ENCODE measurements at regions not wholly inside any gene's neighbourhood (a gene's known extent, or its start where the extent isn't known, plus 50 kb on each side); places are given as distances from the start of the nearest gene placed in this dataset.

DNA sequence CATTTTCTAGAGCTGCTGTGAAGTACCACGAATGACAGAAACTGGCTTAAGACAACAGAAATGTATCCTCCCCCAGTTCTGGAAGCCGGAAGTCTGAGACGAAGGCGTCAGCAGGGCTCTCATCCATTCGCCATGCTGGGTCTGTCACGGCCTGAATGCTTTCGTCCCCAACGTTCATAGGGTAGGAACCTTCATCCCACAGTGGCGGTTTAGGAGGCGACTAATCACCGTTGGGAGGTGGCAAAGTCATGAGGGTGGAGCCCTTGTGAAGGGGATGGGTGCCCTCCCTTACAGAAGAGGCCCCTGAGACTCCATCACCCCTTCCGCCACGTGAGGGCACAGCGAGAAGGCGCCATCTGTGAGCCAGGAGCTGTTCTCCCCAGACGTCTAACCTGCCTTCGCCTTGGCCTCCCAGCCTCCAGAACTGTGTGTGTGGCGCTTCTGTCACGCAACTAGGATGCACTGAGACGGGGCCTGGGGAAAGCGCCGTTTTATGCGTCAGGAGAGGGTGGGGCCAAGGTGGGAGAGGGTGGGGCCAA is 250.3 kb downstream of the TTLL2 start:
- TF ChIP-seq POLR2A (IDR thresholded peaks at IDR 0.05) (no peak), EP300 (IDR thresholded peaks at IDR 0.05; ENCODE audit: low read depth) (no peak)
- TF ChIP-seq, protein P1, sequence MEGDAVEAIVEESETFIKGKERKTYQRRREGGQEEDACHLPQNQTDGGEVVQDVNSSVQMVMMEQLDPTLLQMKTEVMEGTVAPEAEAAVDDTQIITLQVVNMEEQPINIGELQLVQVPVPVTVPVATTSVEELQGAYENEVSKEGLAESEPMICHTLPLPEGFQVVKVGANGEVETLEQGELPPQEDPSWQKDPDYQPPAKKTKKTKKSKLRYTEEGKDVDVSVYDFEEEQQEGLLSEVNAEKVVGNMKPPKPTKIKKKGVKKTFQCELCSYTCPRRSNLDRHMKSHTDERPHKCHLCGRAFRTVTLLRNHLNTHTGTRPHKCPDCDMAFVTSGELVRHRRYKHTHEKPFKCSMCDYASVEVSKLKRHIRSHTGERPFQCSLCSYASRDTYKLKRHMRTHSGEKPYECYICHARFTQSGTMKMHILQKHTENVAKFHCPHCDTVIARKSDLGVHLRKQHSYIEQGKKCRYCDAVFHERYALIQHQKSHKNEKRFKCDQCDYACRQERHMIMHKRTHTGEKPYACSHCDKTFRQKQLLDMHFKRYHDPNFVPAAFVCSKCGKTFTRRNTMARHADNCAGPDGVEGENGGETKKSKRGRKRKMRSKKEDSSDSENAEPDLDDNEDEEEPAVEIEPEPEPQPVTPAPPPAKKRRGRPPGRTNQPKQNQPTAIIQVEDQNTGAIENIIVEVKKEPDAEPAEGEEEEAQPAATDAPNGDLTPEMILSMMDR (IDR thresholded peaks at IDR 0.05): no peak
